GM21529 (cell line): ENCODE measurements at regions not wholly inside any gene's neighbourhood (a gene's known extent, or its start where the extent isn't known, plus 50 kb on each side); places are given as distances from the start of the nearest gene placed in this dataset.

ENCODE experiments used
- ATAC-seq: cut with Tn5 transposase; IDR thresholded peaks from one replicate; pipeline ENCODE4 v1.9.1; 2021; ENCODE audit not compliant: unreplicated experiment

GRCh38 chr4:138758876-138759553 lies 256.6 kb upstream of the NOCT start:
- ATAC-seq = no peak

GRCh38 chr4:138758196-138758595 lies 257.4 kb upstream of the NOCT start:
- no peak for ATAC-seq

DNA sequence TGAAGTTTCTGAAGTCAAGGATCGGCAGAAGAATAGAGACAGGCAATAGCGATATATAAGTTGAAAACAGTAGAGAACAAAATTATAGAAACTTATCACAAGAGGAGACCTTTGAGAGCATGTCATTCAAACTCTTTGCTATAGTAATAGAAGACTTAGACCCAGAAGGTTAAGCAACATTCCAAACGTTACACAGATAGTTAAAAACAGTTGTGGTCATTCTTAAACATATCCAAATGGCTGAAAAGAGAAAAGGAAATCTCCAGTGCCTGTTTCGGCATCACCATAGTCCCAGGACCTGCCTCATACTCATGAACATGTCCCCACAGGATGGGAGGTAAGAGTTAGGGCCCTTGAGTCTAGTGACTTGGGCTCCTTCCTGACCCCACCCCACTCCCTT lies 258.1 kb upstream of the NOCT start:
- ATAC-seq = no peak

- no peak for ATAC-seq
These were observed 259.1 kb upstream of the NOCT start for GRCh38 chr4:138756519-138756918.

GRCh38 chr4:138751309-138751708 lies 264.3 kb upstream of the NOCT start:
- ATAC-seq = no peak

DNA sequence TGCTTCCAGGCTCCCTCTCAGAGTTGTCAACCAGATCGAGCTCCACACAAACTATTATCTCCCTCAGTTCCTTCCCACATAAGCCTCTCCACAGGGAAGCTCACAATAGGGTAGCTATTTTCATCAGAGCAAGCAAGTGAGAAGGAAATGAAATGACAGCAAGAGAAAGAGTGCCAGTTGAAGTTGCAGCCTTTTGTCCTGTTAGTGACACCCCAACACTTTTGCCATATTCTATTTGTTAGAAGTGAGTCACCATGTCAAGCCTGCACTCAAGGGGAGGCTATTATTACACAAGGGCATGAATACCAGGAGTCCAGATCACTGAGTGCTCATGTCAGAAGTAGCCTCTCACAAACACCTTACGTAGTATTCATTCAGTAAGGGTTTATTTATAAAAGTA lies 266.3 kb upstream of the NOCT start:
- ATAC-seq = no peak

DNA sequence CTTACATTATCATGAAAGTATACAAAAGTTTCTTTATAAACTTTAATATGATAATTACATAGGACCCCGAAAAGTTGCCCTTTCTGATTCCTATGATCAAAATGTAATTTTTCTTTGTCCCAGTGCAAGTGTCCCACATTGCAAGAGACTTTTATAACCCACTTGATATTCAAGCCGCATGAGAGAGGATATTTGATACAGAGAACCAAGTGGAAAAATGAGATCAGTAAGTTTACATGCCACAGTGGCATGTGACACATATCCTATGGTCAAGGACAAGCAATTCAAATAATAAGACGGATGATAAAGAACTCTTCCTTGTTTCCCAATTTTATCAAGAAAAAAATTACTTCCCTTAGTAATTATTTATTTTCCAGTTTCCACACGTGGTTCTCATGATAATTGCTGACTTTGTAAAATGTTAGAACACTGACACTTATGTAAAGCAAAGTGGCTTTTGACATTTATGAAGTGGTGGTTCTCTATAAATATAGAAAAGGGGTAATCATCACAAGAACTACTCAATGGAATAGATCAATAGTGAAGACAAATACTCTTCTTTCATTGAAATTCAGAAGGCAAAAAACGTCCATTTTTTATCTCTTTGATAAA lies 273.7 kb upstream of the NOCT start:
- ATAC-seq = no peak

- no peak for ATAC-seq
These were observed 274.5 kb upstream of the NOCT start for GRCh38 chr4:138740816-138741745.

DNA sequence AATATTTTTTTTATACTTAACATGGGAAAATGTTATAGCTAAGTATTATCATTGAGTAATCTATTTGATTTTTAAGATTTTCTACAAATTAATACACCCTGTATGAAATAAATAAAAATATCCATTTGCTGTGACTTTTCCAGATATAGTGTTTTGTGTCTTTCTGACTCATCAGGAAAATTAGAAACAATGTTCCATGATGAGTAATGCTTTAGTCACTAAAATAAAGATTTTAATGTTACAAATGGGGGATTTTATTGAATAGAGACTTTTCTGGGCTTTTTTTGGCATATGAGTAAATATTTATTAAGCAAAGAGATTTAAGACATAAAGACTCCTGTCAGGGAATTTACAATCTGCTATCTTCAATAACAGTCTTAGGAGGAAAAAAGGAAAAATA lies 279.2 kb upstream of the NOCT start:
- ATAC-seq = no peak

- ATAC-seq = no peak
These were observed 280.8 kb upstream of the NOCT start for GRCh38 chr4:138734746-138735145.

- no peak for ATAC-seq
These were observed 287.0 kb upstream of the NOCT start for GRCh38 chr4:138728566-138728965.

DNA sequence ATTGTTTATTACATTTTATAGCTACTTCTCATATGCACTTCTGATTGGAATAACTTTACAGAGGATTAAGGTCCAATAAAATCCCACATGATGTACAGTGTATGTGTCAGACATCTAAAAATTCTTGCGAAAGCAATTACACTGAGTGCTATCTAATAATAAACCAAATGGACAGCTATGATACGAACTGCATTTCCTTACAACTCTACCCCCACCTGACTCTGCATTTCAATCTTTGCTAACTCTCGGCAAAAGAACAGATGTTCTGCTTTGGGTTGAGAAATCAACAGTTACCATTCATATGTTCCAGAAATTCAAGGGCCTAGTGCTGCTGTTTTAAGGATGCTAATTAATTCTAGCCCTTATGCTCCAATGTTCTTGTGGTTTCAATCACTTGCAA lies 287.9 kb upstream of the NOCT start:
- no peak for ATAC-seq

- no peak for ATAC-seq
These were observed 291.1 kb upstream of the NOCT start for GRCh38 chr4:138724530-138724929.

- ATAC-seq = no peak
These were observed 298.8 kb upstream of the NOCT start for GRCh38 chr4:138716559-138717335.

GRCh38 chr4:138710297-138710696 lies 305.3 kb upstream of the NOCT start:
- no peak for ATAC-seq

DNA sequence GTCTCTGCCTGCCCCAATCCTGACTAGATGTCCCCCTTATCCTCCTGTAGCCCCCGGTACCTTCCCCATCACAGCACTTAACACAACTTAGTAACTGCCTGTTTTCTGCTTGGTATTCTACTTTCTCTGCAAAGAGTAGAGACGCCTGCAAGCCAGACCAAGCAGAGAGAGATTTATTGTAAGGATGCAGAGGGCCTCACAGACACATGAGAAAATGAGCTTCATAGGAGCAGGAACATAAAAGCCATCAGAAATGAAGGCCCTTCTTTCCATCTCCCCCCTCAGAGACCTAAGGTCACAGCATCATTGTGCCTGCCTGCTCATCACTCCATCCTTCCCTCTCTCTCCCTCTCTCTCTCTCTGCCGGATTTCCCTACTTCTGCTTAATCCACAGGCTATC lies 305.7 kb upstream of the NOCT start:
- no peak for ATAC-seq

DNA sequence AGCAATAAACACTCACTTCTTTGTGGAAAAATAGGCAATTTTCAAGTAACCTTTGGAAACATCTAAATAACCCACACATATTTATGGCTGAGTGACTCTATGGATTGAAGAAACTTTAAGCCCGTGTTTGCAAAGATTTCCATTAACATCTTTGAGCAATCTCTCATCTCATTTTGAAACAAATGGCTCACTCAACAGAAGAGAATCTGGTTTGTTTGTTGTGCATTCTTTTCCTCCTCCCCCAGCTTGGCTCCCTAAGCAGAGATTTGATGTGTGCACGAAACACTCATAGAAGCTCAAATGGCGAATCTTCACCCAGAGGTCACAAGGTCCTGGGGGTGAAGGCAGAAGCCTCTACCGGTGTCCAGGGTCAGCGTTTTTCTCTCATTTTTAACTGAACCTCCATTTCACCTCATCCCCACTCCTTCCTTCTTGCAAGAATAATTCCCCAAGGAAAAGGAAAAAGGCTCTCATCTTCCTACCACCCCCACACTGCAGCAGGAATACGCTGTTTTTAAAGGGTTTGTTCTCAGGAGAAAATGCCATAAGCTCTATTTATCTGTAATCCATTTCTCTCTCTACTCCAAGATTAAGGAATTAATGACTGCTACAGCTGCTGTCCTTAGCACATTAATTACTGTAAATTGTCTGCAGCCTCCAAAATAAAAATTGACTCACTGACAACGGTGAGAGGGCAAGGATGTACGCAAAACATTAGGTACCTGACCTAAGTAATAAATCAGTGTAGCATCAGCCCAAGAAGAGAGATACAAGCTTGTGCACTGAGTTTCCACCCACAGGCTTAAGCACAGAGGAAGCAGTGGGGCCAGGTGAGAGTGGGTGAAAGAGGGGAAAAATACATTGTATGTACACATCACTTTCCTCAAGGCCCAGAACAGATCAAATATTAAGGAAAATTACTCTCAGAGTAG lies 307.6 kb upstream of the NOCT start:
- no peak for ATAC-seq

DNA sequence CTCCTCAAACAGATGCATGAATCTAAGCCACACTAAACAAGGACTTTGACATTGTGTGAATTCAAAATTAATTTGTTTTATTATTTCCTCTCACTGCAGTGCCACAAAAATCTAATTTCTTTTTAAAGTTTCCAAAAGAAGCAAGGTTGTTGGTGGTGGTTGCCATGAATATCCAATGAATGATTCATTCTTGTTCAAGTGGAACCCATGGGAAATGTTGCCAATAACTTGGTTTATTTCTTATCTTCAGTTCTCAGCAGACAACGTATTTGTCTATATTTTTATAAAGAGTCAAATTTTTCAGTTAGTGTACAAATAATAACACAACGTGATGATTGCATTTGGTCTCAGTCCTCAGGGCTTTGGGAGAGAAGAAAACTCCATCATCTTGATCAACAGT lies 309.4 kb upstream of the NOCT start:
- ATAC-seq = no peak

GRCh38 chr4:138702190-138702824 lies 313.3 kb upstream of the NOCT start:
- no peak for ATAC-seq

- ATAC-seq = no peak
These were observed 316.9 kb upstream of the NOCT start for GRCh38 chr4:138698641-138699040.
